ENCODE measurements at regions not wholly inside any gene's neighbourhood (a gene's known extent, or its start where the extent isn't known, plus 50 kb on each side); places are given as distances from the start of the nearest gene placed in this dataset.

DNA sequence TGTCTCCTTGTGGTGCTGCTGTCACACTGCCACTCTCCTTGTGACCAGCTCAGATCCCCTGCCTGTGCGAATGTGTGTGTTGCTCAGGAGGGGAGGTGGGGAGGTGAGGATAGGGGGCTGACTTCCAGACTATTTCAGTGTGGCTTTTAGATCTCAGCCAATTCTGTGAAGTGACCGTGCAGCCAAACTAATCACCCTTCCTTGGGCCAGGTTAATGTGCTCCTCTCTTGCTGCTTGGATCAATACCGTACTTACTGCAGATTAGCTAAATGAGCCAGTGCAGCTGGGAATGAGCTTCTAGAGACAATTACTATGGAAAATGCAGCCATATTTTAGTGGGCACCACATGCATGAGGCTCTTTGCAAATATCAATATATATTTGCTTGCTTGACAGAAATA is 206.0 kb downstream of the MELK start:
- H3K9me3 ChIP-seq (ENCODE audit: low read length): no peaks in the 10 kb centered on the region
- H3K79me2 ChIP-seq (ENCODE audit: insufficient read depth, low read length): no peaks in the 10 kb centered on the region
- H3K4me1 ChIP-seq (ENCODE audit: insufficient read depth, low read length, severe bottlenecking): no peaks in the 10 kb centered on the region
- H3K27ac ChIP-seq (ENCODE audit: low read depth, low read length, poor library complexity, severe bottlenecking): no peak overlapping the region
- no peak for TF ChIP-seq EZH2 (IDR thresholded peaks at IDR 0.05; ENCODE audit: borderline replicate concordance, low read length)
- TF ChIP-seq CTCF (IDR thresholded peaks at IDR 0.05; ENCODE audit: low read length): no peak
- H2AFZ ChIP-seq (ENCODE audit: low read length): no peak overlapping the region
- H3K9ac ChIP-seq (ENCODE audit: low read length): no peak overlapping the region
- no peaks in the 10 kb centered on the region for H3K36me3 ChIP-seq (ENCODE audit: insufficient read depth, low read length)
- H3K9me2 ChIP-seq (ENCODE audit: low read depth, low read length): no peaks in the 10 kb centered on the region
- H4K20me1 ChIP-seq (ENCODE audit: insufficient read depth, low read length): no peaks in the 10 kb centered on the region
- H3K27me3 ChIP-seq (ENCODE audit: insufficient read depth, low read length): 0 out of 2 replicates have a peak, but pooled peaks cover 5% of the 10 kb centered on the region
- no peaks in the 10 kb centered on the region for H3F3A ChIP-seq (ENCODE audit: insufficient read depth, low read length)
- no peak overlapping the region for H3K4me2 ChIP-seq (ENCODE audit: low read length)
- H3K4me3 ChIP-seq (ENCODE audit: low read depth, low read length, poor library complexity, severe bottlenecking): no peak overlapping the region

DNA sequence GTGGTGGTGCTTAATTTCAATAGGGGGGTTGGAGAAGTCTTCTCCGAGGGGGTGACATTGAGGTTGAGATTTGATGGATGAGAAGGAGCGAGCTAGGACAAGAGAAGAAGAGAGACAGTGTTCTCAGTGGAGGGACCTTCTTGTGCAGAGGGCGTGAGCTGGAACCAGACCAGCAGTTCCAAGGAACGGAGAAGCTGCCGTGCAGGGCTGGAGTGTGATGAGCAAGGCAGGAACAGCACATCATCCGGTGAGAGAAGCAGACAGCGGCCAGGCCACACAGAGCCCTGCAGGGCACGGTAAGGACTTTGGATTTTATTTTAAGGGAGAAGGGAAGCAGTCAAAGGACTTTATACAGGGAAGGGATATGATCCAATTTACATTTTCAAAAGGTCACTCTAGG is 206.9 kb downstream of the MELK start:
- Histone ChIP-seq H3K9me2 (ENCODE audit: low read depth, low read length) (no peaks in the 10 kb centered on the region), H3K27me3 (ENCODE audit: insufficient read depth, low read length) (0 out of 2 replicates have a peak, but pooled peaks cover 5% of the 10 kb centered on the region), H3K36me3 (ENCODE audit: insufficient read depth, low read length) (no peaks in the 10 kb centered on the region), H3K9me3 (ENCODE audit: low read length) (no peaks in the 10 kb centered on the region), H3F3A (ENCODE audit: insufficient read depth, low read length) (no peaks in the 10 kb centered on the region), H4K20me1 (ENCODE audit: insufficient read depth, low read length) (no peaks in the 10 kb centered on the region), H2AFZ (ENCODE audit: low read length) (no peak overlapping the region), H3K4me1 (ENCODE audit: insufficient read depth, low read length, severe bottlenecking) (no peaks in the 10 kb centered on the region), H3K27ac (ENCODE audit: low read depth, low read length, poor library complexity, severe bottlenecking) (no peak overlapping the region), H3K4me3 (ENCODE audit: low read depth, low read length, poor library complexity, severe bottlenecking) (no peak overlapping the region), H3K4me2 (ENCODE audit: low read length) (no peak overlapping the region), H3K9ac (ENCODE audit: low read length) (no peak overlapping the region), H3K79me2 (ENCODE audit: insufficient read depth, low read length) (no peaks in the 10 kb centered on the region)
- TF ChIP-seq EZH2 (IDR thresholded peaks at IDR 0.05; ENCODE audit: borderline replicate concordance, low read length) (no peak), CTCF (IDR thresholded peaks at IDR 0.05; ENCODE audit: low read length) (no peak)

- no peaks in the 10 kb centered on the region for H3K36me3 ChIP-seq (ENCODE audit: insufficient read depth, low read length)
- H3K9ac ChIP-seq (ENCODE audit: low read length): no peak overlapping the region
- H3K4me1 ChIP-seq (ENCODE audit: insufficient read depth, low read length, severe bottlenecking): no peaks in the 10 kb centered on the region
- no peak for TF ChIP-seq CTCF (IDR thresholded peaks at IDR 0.05; ENCODE audit: low read length)
- no peak for TF ChIP-seq EZH2 (IDR thresholded peaks at IDR 0.05; ENCODE audit: borderline replicate concordance, low read length)
- H4K20me1 ChIP-seq (ENCODE audit: insufficient read depth, low read length): no peaks in the 10 kb centered on the region
- no peak overlapping the region for H3K27ac ChIP-seq (ENCODE audit: low read depth, low read length, poor library complexity, severe bottlenecking)
- no peak overlapping the region for H3K4me3 ChIP-seq (ENCODE audit: low read depth, low read length, poor library complexity, severe bottlenecking)
- H3F3A ChIP-seq (ENCODE audit: insufficient read depth, low read length): no peaks in the 10 kb centered on the region
- H3K79me2 ChIP-seq (ENCODE audit: insufficient read depth, low read length): no peaks in the 10 kb centered on the region
- no peak overlapping the region for H2AFZ ChIP-seq (ENCODE audit: low read length)
- no peak overlapping the region for H3K4me2 ChIP-seq (ENCODE audit: low read length)
- no peaks in the 10 kb centered on the region for H3K9me2 ChIP-seq (ENCODE audit: low read depth, low read length)
- H3K9me3 ChIP-seq (ENCODE audit: low read length): no peaks in the 10 kb centered on the region
- H3K27me3 ChIP-seq (ENCODE audit: insufficient read depth, low read length): 0 out of 2 replicates have a peak, but pooled peaks cover 5% of the 10 kb centered on the region
Measured at GRCh38 chr9:36780186-36780585, 207.5 kb downstream of the MELK start.

Data from OCI-LY1 (cell line).